Endodermal cell (in vitro differentiated cells): ENCODE measurements at regions not wholly inside any gene's neighbourhood (a gene's known extent, or its start where the extent isn't known, plus 50 kb on each side); places are given as distances from the start of the nearest gene placed in this dataset.

Experiments used
- DNase-seq: peaks from one replicate; pipeline ENCODE4 v3.0.0-alpha.2; 2017
- H3K27ac ChIP-seq: 2 replicates; pipeline ENCODE4 v1.5.1; 2013; ENCODE audit warnings: mild to moderate bottlenecking, low read depth, low read length, moderate library complexity
- H3K27me3 ChIP-seq: 2 replicates; pipeline ENCODE4 v1.6.1; 2013; ENCODE audit warnings: mild to moderate bottlenecking, low read length, moderate library complexity; ENCODE audit not compliant: insufficient read depth, control insufficient read depth, poor library complexity, severe bottlenecking
- H3K36me3 ChIP-seq: 2 replicates; pipeline ENCODE4 v1.7.0; 2013; ENCODE audit warnings: mild to moderate bottlenecking, low read length, moderate library complexity; ENCODE audit not compliant: control insufficient read depth, insufficient read depth
- H3K4me1 ChIP-seq: one replicate; pipeline ENCODE4 v1.7.0; 2013; ENCODE audit warnings: low read length; ENCODE audit not compliant: control insufficient read depth, insufficient read depth
- H3K4me3 ChIP-seq: 2 replicates; pipeline ENCODE4 v1.5.1; 2013; ENCODE audit warnings: mild to moderate bottlenecking, low read length, moderate library complexity
- H3K9ac ChIP-seq: 2 replicates; pipeline ENCODE4 v1.6.1; 2013; ENCODE audit warnings: mild to moderate bottlenecking, low read length, moderate library complexity; ENCODE audit not compliant: poor library complexity, severe bottlenecking; ENCODE audit errors: extremely low read depth
- H3K9me3 ChIP-seq: 2 replicates; pipeline ENCODE4 v1.6.1; 2013; ENCODE audit warnings: mild to moderate bottlenecking, low read length, moderate library complexity; ENCODE audit not compliant: control insufficient read depth
- H3K27ac Mint-ChIP-seq: 2 replicates; pipeline ENCODE4 v1.8.0; 2020; ENCODE audit warnings: mixed read lengths
- H3K27me3 Mint-ChIP-seq: 2 replicates; pipeline ENCODE4 v1.8.0; 2021; ENCODE audit warnings: mild to moderate bottlenecking, mixed read lengths; ENCODE audit not compliant: insufficient read depth
- H3K36me3 Mint-ChIP-seq: 2 replicates; pipeline ENCODE4 v1.8.0; 2020; ENCODE audit warnings: low read depth, mixed read lengths
- H3K4me1 Mint-ChIP-seq: 2 replicates; pipeline ENCODE4 v1.8.0; 2020; ENCODE audit warnings: mixed read lengths
- H3K4me3 Mint-ChIP-seq: 2 replicates; pipeline ENCODE4 v1.8.0; 2020; ENCODE audit warnings: mild to moderate bottlenecking, moderate library complexity, mixed read lengths
- H3K9me3 Mint-ChIP-seq: 2 replicates; pipeline ENCODE4 v1.8.0; 2020; ENCODE audit warnings: mild to moderate bottlenecking, mixed read lengths
- WGBS, 2 experiments: methylation state at CpG; one replicate each; pipeline versions ENCODE4 v1.1.5 to v1.1.7; 2013; ENCODE audit warnings: missing lambda C conversion rate in 2 of 2, mixed read lengths in 1 of 2; ENCODE audit not compliant: insufficient coverage in 1 of 2, insufficient read length in 1 of 2; 5-methylcytosine and 5-hydroxymethylcytosine counted together
- TF ChIP-seq, protein P1 (sequence below): fragments of 200-600 bp; sonication (generic); conservative IDR thresholded peaks from 2 replicates; pipeline ENCODE4 v1.5.0; 2021; ENCODE audit warnings: antibody characterized with exemption, mild to moderate bottlenecking

DNA sequence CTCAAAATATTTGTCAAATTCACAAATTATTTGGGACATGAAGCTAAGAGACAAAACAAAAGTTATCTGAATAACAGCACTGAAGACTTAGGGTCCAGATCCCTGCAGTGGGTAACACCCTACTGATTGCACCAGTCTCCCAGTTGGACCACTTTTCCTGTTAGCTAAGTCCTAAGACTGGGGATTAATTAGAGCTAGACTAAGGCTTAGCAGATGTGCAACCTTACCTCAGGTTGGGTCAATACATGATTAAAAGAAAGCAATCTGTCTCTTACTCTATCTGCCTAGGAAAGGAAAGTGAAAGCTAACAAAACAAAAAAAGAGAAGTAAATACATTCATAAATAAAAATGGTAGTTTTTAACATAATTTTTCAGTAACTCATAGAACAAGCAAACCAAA lies 737.2 kb upstream of the CHRM3 start:
- no peaks in the 10 kb centered on the region for H3K36me3 Mint-ChIP-seq
- no peak overlapping the region for H3K4me3 Mint-ChIP-seq
- Histone ChIP-seq H3K9me3 (peaks cover 4% of the 10 kb centered on the region), H3K27me3 (no peaks in the 10 kb centered on the region), H3K4me1 (peaks cover 14% of the 10 kb centered on the region), H3K4me3 (no peak overlapping the region), H3K36me3 (no peaks in the 10 kb centered on the region), H3K27ac (no peak overlapping the region), H3K9ac (no peak overlapping the region)
- H3K27me3 Mint-ChIP-seq, result no peaks in the 10 kb centered on the region
- H3K4me1 Mint-ChIP-seq, result peaks cover 10% of the 10 kb centered on the region
- TF ChIP-seq, protein P1, sequence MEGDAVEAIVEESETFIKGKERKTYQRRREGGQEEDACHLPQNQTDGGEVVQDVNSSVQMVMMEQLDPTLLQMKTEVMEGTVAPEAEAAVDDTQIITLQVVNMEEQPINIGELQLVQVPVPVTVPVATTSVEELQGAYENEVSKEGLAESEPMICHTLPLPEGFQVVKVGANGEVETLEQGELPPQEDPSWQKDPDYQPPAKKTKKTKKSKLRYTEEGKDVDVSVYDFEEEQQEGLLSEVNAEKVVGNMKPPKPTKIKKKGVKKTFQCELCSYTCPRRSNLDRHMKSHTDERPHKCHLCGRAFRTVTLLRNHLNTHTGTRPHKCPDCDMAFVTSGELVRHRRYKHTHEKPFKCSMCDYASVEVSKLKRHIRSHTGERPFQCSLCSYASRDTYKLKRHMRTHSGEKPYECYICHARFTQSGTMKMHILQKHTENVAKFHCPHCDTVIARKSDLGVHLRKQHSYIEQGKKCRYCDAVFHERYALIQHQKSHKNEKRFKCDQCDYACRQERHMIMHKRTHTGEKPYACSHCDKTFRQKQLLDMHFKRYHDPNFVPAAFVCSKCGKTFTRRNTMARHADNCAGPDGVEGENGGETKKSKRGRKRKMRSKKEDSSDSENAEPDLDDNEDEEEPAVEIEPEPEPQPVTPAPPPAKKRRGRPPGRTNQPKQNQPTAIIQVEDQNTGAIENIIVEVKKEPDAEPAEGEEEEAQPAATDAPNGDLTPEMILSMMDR, result no peak
- no peak for DNase-seq
- H3K27ac Mint-ChIP-seq, result no peak overlapping the region
- H3K9me3 Mint-ChIP-seq, result no peaks in the 10 kb centered on the region

DNA sequence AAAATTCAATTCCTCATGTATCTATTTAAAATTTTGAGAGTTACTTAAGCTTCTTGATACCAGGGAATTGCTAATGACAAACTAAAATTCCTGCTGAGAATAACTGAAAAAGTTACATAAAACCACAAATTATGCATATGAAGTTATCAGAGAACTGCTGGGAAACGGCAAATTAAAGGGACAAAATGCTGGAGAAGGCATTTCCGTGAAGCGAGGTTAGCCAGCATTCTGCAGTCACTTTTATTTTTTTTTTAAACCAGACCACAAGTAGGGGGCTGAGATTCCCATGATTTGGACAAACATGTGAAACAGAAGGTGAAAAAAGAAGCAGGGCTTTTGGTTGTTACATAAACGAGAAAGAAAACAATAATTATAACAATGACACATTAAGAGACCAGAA lies 737.6 kb upstream of the CHRM3 start:
- H3K9me3 ChIP-seq, result peaks cover 4% of the 10 kb centered on the region
- H3K27ac Mint-ChIP-seq, result no peak overlapping the region

DNA sequence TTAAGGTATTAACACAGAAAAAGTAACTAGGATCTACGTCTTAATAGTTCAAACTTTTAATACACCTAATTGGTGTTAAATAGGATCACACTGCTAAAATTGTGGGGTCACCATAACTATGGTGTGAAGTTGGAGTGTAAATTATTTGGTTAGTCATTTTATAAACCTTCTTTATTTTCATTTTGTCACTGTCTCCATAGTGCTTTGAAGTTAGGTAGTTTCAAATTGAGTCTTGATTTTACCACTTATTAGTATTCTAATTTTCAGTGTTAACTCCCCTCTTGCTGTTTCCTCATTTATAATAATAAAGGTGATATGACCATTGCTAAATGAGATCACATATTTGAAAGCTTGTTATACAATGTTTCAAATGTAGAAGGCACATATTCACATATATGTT lies 738.1 kb upstream of the CHRM3 start:
- H3K9ac ChIP-seq, result no peak overlapping the region
- no peaks in the 10 kb centered on the region for H3K27me3 ChIP-seq
- H3K9me3 ChIP-seq, result peaks cover 4% of the 10 kb centered on the region
- DNase-seq, result no peak
- WGBS, 2 experiments, result no CpG with 5 or more reads among the region's 1 CpG
- H3K27ac ChIP-seq, result peak overlapping the region; percentile 65
- no peaks in the 10 kb centered on the region for H3K36me3 ChIP-seq
- peak overlapping the region; percentile 16 for H3K27ac Mint-ChIP-seq
- H3K36me3 Mint-ChIP-seq, result no peaks in the 10 kb centered on the region
- no peak overlapping the region for H3K4me3 Mint-ChIP-seq
- no peaks in the 10 kb centered on the region for H3K9me3 Mint-ChIP-seq
- no peak overlapping the region for H3K4me3 ChIP-seq
- H3K4me1 Mint-ChIP-seq, result peaks cover 10% of the 10 kb centered on the region
- TF ChIP-seq, protein P1, result no peak
- no peaks in the 10 kb centered on the region for H3K27me3 Mint-ChIP-seq
- peaks cover 14% of the 10 kb centered on the region for H3K4me1 ChIP-seq

More for the DNA sequence above, 737.6 kb upstream of the CHRM3 start:
- Mint-ChIP-seq H3K27me3 (no peaks in the 10 kb centered on the region), H3K4me3 (no peak overlapping the region), H3K36me3 (no peaks in the 10 kb centered on the region), H3K9me3 (no peaks in the 10 kb centered on the region), H3K4me1 (peaks cover 10% of the 10 kb centered on the region)
- no peaks in the 10 kb centered on the region for H3K36me3 ChIP-seq
- TF ChIP-seq, protein P1, result no peak
- H3K9ac ChIP-seq, result no peak overlapping the region
- WGBS, 2 experiments, result 67 to 91% methylated on average over 1 to 4 of the region's 4 CpGs
- no peak overlapping the region for H3K4me3 ChIP-seq
- H3K27ac ChIP-seq, result no peak overlapping the region
- no peak for DNase-seq
- H3K27me3 ChIP-seq, result no peaks in the 10 kb centered on the region
- H3K4me1 ChIP-seq, result peaks cover 14% of the 10 kb centered on the region
